ENCODE measurements at regions not wholly inside any gene's neighbourhood (a gene's known extent, or its start where the extent isn't known, plus 50 kb on each side); places are given as distances from the start of the nearest gene placed in this dataset.
"Not testable (repeated sequence)": the region's sequence is repeated elsewhere in the genome, so short reads cannot be mapped to it uniquely, and the experiment has no call there.

- ATAC-seq, result no peak
- intact Hi-C loops (cut with DNase I, micrococcal nuclease), result no loop called here
- TF ChIP-seq, protein P1, sequence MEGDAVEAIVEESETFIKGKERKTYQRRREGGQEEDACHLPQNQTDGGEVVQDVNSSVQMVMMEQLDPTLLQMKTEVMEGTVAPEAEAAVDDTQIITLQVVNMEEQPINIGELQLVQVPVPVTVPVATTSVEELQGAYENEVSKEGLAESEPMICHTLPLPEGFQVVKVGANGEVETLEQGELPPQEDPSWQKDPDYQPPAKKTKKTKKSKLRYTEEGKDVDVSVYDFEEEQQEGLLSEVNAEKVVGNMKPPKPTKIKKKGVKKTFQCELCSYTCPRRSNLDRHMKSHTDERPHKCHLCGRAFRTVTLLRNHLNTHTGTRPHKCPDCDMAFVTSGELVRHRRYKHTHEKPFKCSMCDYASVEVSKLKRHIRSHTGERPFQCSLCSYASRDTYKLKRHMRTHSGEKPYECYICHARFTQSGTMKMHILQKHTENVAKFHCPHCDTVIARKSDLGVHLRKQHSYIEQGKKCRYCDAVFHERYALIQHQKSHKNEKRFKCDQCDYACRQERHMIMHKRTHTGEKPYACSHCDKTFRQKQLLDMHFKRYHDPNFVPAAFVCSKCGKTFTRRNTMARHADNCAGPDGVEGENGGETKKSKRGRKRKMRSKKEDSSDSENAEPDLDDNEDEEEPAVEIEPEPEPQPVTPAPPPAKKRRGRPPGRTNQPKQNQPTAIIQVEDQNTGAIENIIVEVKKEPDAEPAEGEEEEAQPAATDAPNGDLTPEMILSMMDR (IDR thresholded peaks at IDR 0.05), result no peak
These were observed 450.5 kb upstream of the CDH10 start for GRCh38 chr5:25095261-25095660.

GRCh38 chr5:25094219-25094618 is 449.4 kb upstream of the CDH10 start:
- no peak for DNase-seq
- TF ChIP-seq, protein P1 (IDR thresholded peaks at IDR 0.05), result no peak
- H3K36me3 ChIP-seq (ENCODE audit: low read depth), result no peaks in the 10 kb centered on the region
- no peaks in the 10 kb centered on the region for H3K4me1 ChIP-seq (ENCODE audit: low read depth)
- no peak for ATAC-seq
- H3K9me3 ChIP-seq, result peaks cover 34% of the 10 kb centered on the region
- intact Hi-C loops (cut with DNase I, micrococcal nuclease), result no loop called here
- no peak overlapping the region for H3K4me3 ChIP-seq

More at GRCh38 chr5:25095261-25095660, 450.5 kb upstream of the CDH10 start:
- DNase-seq, result no peak
- Histone ChIP-seq H3K4me3 (no peak overlapping the region), H3K9me3 (peaks cover 38% of the 10 kb centered on the region), H3K36me3 (ENCODE audit: low read depth) (no peaks in the 10 kb centered on the region), H3K4me1 (ENCODE audit: low read depth) (no peaks in the 10 kb centered on the region)

- H3K9me3 ChIP-seq, result peaks cover 36% of the 10 kb centered on the region
- TF ChIP-seq, protein P1 (IDR thresholded peaks at IDR 0.05), result no peak
- no peaks in the 10 kb centered on the region for H3K36me3 ChIP-seq (ENCODE audit: low read depth)
- no peak overlapping the region for H3K4me3 ChIP-seq
- ATAC-seq, result no peak
- H3K4me1 ChIP-seq (ENCODE audit: low read depth), result no peaks in the 10 kb centered on the region
- DNase-seq, result no peak
- intact Hi-C loops (cut with DNase I, micrococcal nuclease), result no loop called here
These were observed 447.1 kb upstream of the CDH10 start for GRCh38 chr5:25091921-25092320.

- Histone ChIP-seq H3K4me1 (ENCODE audit: low read depth) (no peaks in the 10 kb centered on the region), H3K4me3 (no peak overlapping the region), H3K9me3 (peaks cover 38% of the 10 kb centered on the region), H3K36me3 (ENCODE audit: low read depth) (no peaks in the 10 kb centered on the region)
- DNase-seq (no peak), ATAC-seq (no peak)
- TF ChIP-seq, protein P1 (IDR thresholded peaks at IDR 0.05), result no peak
- intact Hi-C loops (cut with DNase I, micrococcal nuclease), result no loop called here
These were observed 446.1 kb upstream of the CDH10 start for GRCh38 chr5:25090854-25091253.

DNA sequence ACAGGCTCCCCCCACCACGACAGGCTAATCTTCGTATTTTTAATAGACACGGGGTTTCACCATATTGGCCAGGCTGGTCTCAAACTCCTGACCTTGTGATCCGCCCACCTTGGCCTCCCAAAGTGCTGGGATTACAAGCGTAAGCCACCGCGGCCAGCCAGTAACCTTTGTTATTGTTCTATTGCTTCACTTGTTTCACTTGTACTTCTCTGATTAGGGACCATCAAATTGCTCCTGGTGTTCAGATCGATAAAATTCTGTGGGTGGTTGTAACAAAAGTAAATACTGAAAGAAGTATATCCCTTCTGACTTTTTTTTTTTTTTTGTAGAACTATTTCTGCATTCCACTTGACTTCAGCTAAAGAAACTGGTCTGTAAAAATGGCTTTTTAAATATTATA is 445.5 kb upstream of the CDH10 start:
- no peaks in the 10 kb centered on the region for H3K4me1 ChIP-seq (ENCODE audit: low read depth)
- no peak for DNase-seq
- no peaks in the 10 kb centered on the region for H3K36me3 ChIP-seq (ENCODE audit: low read depth)
- H3K9me3 ChIP-seq, result peaks cover 34% of the 10 kb centered on the region
- TF ChIP-seq, protein P1 (IDR thresholded peaks at IDR 0.05), result no peak
- H3K4me3 ChIP-seq, result no peak overlapping the region
- ATAC-seq, result no peak
- intact Hi-C loops (cut with DNase I, micrococcal nuclease), result no loop called here

GRCh38 chr5:25088689-25089088 is 443.9 kb upstream of the CDH10 start:
- H3K4me3 ChIP-seq; intact Hi-C loops (cut with DNase I, micrococcal nuclease); ATAC-seq; H3K36me3 ChIP-seq (ENCODE audit: low read depth); H3K4me1 ChIP-seq (ENCODE audit: low read depth); DNase-seq: not testable (repeated sequence)
- H3K9me3 ChIP-seq, result peaks cover 30% of the 10 kb centered on the region

DNA sequence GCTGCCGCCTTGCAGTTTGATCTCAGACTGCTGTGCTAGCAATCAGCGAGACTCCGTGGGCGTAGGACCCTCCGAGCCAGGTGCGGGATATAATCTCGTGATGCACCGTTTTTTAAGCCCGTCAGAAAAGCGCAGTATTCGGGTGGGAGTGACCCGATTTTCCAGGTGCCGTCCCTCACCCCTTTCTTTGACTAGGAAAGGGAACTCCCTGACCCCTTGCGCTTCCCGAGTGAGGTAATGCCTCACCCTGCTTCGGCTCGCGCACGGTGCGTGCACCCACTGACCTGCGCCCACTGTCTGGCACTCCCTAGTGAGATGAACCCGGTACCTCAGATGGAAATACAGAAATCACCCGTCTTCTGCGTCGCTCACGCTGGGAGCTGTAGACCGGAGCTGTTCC is 438.5 kb upstream of the CDH10 start:
- DNase-seq; H3K4me1 ChIP-seq (ENCODE audit: low read depth); H3K4me3 ChIP-seq; intact Hi-C loops (cut with DNase I, micrococcal nuclease); ATAC-seq; H3K36me3 ChIP-seq (ENCODE audit: low read depth): not testable (repeated sequence)
- peaks cover 16% of the 10 kb centered on the region for H3K9me3 ChIP-seq
